ENCODE measurements at regions not wholly inside any gene's neighbourhood (a gene's known extent, or its start where the extent isn't known, plus 50 kb on each side); places are given as distances from the start of the nearest gene placed in this dataset.

DNA sequence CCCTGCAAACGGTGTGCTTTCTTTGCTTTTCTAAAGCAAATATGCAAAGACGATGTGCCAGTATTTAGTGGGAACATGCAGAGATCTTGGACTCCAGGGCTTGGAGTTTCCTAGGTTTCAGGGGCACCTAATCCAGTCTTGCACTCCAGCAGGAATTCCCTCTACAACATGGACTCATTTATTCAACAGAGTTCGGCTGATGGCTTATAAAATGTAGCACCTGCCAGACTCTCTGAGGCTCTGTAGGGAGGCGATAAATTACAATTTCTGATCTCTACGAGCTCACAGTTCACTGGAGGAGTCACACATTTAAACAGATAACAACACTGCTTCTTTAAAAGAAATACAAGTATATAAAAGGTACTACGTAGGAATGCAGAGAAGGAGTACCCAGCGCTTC is 143.7 kb downstream of the FGF9 start:
- TF ChIP-seq RFX5 (IDR thresholded peaks at IDR 0.05; ENCODE audit: low read length) (no peak), JUND (IDR thresholded peaks at IDR 0.05) (no peak), EP300 (IDR thresholded peaks at IDR 0.05; ENCODE audit: borderline replicate concordance in 1 of 2, low read depth in 1 of 2, low read length in 1 of 2) (no peak), POLR2AphosphoS5 (IDR thresholded peaks at IDR 0.05; ENCODE audit: low read depth, low read length) (no peak)
- TF ChIP-seq, protein P1, sequence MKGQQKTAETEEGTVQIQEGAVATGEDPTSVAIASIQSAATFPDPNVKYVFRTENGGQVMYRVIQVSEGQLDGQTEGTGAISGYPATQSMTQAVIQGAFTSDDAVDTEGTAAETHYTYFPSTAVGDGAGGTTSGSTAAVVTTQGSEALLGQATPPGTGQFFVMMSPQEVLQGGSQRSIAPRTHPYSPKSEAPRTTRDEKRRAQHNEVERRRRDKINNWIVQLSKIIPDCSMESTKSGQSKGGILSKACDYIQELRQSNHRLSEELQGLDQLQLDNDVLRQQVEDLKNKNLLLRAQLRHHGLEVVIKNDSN (IDR thresholded peaks at IDR 0.05; ENCODE audit: borderline replicate concordance, low read depth): no peak
- TF ChIP-seq, protein P2, sequence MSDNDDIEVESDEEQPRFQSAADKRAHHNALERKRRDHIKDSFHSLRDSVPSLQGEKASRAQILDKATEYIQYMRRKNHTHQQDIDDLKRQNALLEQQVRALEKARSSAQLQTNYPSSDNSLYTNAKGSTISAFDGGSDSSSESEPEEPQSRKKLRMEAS (IDR thresholded peaks at IDR 0.05; ENCODE audit: low read depth): no peak
- TF ChIP-seq, protein P3, sequence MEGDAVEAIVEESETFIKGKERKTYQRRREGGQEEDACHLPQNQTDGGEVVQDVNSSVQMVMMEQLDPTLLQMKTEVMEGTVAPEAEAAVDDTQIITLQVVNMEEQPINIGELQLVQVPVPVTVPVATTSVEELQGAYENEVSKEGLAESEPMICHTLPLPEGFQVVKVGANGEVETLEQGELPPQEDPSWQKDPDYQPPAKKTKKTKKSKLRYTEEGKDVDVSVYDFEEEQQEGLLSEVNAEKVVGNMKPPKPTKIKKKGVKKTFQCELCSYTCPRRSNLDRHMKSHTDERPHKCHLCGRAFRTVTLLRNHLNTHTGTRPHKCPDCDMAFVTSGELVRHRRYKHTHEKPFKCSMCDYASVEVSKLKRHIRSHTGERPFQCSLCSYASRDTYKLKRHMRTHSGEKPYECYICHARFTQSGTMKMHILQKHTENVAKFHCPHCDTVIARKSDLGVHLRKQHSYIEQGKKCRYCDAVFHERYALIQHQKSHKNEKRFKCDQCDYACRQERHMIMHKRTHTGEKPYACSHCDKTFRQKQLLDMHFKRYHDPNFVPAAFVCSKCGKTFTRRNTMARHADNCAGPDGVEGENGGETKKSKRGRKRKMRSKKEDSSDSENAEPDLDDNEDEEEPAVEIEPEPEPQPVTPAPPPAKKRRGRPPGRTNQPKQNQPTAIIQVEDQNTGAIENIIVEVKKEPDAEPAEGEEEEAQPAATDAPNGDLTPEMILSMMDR (IDR thresholded peaks at IDR 0.05): no peak

Measured in SK-N-SH (cell line).